ENCODE measurements at regions not wholly inside any gene's neighbourhood (a gene's known extent, or its start where the extent isn't known, plus 50 kb on each side); places are given as distances from the start of the nearest gene placed in this dataset.
"Not testable (repeated sequence)": the region's sequence is repeated elsewhere in the genome, so short reads cannot be mapped to it uniquely, and the experiment has no call there.

GRCh38 chr6:90463359-90463758 lies 123.5 kb downstream of the MAP3K7 start:
- Histone ChIP-seq H3K4me3 (ENCODE audit: low read length) (no peak overlapping the region), H3K36me3 (ENCODE audit: control insufficient read depth, insufficient read depth, low read length) (no peaks in the 10 kb centered on the region), H3K9ac (ENCODE audit: low read length) (no peak overlapping the region), H3K27ac (ENCODE audit: low read depth, low read length) (no peak overlapping the region), H3K4me1 (ENCODE audit: control insufficient read depth, insufficient read depth, low read length) (no peaks in the 10 kb centered on the region), H3K27me3 (ENCODE audit: control insufficient read depth, insufficient read depth, low read length) (no peaks in the 10 kb centered on the region)

DNA sequence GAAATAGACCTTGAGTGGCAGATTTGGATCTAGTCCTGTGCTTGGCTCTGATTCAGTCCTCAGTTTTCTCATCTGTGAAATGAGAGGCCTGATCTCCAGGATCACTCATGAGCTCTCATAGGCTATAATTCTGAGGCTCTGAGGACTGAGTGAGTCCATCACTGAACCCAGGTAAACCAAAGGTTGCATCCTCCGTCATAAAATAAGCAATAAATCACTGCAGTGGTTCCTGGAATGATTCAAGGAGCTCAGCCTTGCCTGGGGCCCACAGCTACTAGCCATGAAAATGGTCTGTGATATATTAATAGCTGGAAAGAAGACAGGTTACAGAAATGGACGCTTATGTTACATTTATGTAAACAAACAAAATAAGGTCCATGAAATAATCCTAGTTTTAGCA lies 124.8 kb downstream of the MAP3K7 start:
- Histone ChIP-seq H3K36me3 (ENCODE audit: control insufficient read depth, insufficient read depth, low read length) (no peaks in the 10 kb centered on the region), H3K27ac (ENCODE audit: low read depth, low read length) (no peak overlapping the region), H3K4me1 (ENCODE audit: control insufficient read depth, insufficient read depth, low read length) (no peaks in the 10 kb centered on the region), H3K4me3 (ENCODE audit: low read length) (no peak overlapping the region), H3K27me3 (ENCODE audit: control insufficient read depth, insufficient read depth, low read length) (no peaks in the 10 kb centered on the region), H3K9ac (ENCODE audit: low read length) (no peak overlapping the region)

- Histone ChIP-seq H3K27ac (ENCODE audit: low read depth, low read length) (no peak overlapping the region), H3K4me1 (ENCODE audit: control insufficient read depth, insufficient read depth, low read length) (no peaks in the 10 kb centered on the region), H3K36me3 (ENCODE audit: control insufficient read depth, insufficient read depth, low read length) (no peaks in the 10 kb centered on the region), H3K4me3 (ENCODE audit: low read length) (no peak overlapping the region), H3K27me3 (ENCODE audit: control insufficient read depth, insufficient read depth, low read length) (no peaks in the 10 kb centered on the region), H3K9ac (ENCODE audit: low read length) (no peak overlapping the region)
Observed at GRCh38 chr6:90461383-90461782, 125.5 kb downstream of the MAP3K7 start.

GRCh38 chr6:90460051-90460450 lies 126.8 kb downstream of the MAP3K7 start:
- Histone ChIP-seq H3K9ac (ENCODE audit: low read length) (no peak overlapping the region), H3K4me3 (ENCODE audit: low read length) (no peak overlapping the region), H3K27ac (ENCODE audit: low read depth, low read length) (no peak overlapping the region), H3K27me3 (ENCODE audit: control insufficient read depth, insufficient read depth, low read length) (no peaks in the 10 kb centered on the region), H3K4me1 (ENCODE audit: control insufficient read depth, insufficient read depth, low read length) (no peaks in the 10 kb centered on the region), H3K36me3 (ENCODE audit: control insufficient read depth, insufficient read depth, low read length) (no peaks in the 10 kb centered on the region)

DNA sequence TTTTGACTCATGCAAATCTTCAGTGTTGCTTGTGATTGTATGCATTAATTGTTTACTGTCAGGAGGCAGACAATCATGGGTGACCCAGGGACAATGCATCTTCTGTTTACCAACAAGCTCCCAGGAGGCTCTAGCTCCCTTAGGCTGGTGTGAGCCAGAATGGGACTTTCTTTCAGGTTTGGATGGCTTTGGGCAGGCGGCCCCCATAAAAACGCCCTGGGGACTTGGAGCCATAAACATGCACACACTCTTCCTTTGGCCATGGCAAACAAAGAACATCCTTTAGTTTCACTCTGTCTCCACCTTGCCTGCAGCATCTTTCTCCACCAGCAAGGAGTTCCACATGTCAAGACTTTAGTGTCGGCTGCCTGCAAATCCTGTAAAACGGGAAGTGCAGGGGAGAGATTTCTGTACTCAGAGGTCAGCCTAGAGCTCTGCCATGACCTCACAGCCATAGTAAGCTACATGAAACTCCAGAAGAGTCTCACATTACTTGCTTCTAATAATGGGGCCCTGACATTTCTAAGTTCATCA lies 127.6 kb downstream of the MAP3K7 start:
- H3K36me3 ChIP-seq (ENCODE audit: control insufficient read depth, insufficient read depth, low read length): no peaks in the 10 kb centered on the region
- no peaks in the 10 kb centered on the region for H3K27me3 ChIP-seq (ENCODE audit: control insufficient read depth, insufficient read depth, low read length)
- no peaks in the 10 kb centered on the region for H3K4me1 ChIP-seq (ENCODE audit: control insufficient read depth, insufficient read depth, low read length)
- H3K4me3 ChIP-seq (ENCODE audit: low read length): no peak overlapping the region
- no peak overlapping the region for H3K27ac ChIP-seq (ENCODE audit: low read depth, low read length)
- H3K9ac ChIP-seq (ENCODE audit: low read length): no peak overlapping the region

- H3K27me3 ChIP-seq (ENCODE audit: control insufficient read depth, insufficient read depth, low read length): no peaks in the 10 kb centered on the region
- H3K4me3 ChIP-seq (ENCODE audit: low read length): no peak overlapping the region
- no peaks in the 10 kb centered on the region for H3K36me3 ChIP-seq (ENCODE audit: control insufficient read depth, insufficient read depth, low read length)
- H3K27ac ChIP-seq (ENCODE audit: low read depth, low read length): no peak overlapping the region
- no peak overlapping the region for H3K9ac ChIP-seq (ENCODE audit: low read length)
- no peaks in the 10 kb centered on the region for H3K4me1 ChIP-seq (ENCODE audit: control insufficient read depth, insufficient read depth, low read length)
Observed at GRCh38 chr6:90458353-90459224, 128.3 kb downstream of the MAP3K7 start.

DNA sequence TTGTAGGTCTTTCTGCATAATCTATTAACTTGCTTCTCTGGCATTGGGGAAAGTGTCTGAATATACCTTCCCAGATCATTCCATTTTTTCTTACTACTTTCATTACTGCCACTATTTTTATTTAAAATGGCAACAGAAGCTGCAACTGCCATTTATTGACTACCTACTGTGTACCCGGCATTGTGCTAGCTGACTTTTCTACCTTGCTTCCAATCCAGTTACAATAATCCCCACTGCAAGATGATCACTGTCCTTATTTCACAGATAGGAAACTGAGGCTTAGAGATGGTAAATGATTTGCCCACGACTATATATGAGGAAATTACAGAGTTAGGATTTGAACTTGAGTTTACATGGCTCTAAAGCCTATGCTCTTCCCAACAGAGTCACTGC lies 129.0 kb downstream of the MAP3K7 start:
- H3K4me1 ChIP-seq (ENCODE audit: control insufficient read depth, insufficient read depth, low read length): no peaks in the 10 kb centered on the region
- no peaks in the 10 kb centered on the region for H3K36me3 ChIP-seq (ENCODE audit: control insufficient read depth, insufficient read depth, low read length)
- H3K9ac ChIP-seq (ENCODE audit: low read length): no peak overlapping the region
- no peak overlapping the region for H3K27ac ChIP-seq (ENCODE audit: low read depth, low read length)
- H3K4me3 ChIP-seq (ENCODE audit: low read length): no peak overlapping the region
- H3K27me3 ChIP-seq (ENCODE audit: control insufficient read depth, insufficient read depth, low read length): no peaks in the 10 kb centered on the region

DNA sequence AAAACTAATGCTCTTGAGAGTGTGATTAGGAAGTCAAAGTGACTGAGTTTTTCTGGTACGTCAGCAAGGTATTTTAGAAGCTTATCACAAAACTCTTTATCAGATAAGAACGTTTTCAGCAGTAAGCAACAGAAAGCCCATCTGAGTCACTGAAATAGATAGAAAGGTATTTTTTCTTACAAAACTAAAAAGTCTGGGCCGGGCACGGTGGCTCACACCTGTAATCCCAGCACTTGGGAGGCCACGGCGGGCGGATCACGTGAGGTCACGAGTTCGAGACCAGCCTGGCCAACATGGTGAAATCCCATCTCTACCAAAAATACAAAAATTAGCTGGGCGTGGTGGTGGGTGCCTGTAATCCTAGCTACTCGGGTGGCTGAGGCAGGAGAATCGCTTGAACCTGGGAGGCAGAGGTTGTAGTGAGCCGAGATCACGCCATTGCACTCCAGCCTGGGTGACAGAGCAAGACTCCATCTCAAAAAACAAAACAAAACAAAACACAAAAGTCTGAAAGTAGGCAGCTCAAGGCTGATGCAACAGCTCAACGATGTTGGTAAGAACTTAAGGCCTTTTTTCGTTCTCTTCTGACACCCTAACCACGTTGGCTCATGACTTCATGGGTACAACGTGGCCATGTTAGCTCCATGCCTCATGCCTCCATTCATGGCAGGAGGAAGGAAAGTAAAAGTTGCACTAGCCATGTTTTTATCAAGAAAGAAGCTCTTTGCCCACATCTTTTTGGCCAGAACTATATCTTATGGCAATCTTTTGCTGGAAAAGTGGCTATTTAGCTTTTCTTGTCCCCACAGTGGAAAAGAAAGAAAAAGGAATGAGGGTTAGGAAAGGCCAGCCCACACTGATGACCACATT lies 129.6 kb downstream of the MAP3K7 start:
- H3K9ac ChIP-seq (ENCODE audit: low read length); H3K4me1 ChIP-seq (ENCODE audit: control insufficient read depth, insufficient read depth, low read length); H3K36me3 ChIP-seq (ENCODE audit: control insufficient read depth, insufficient read depth, low read length); H3K27ac ChIP-seq (ENCODE audit: low read depth, low read length); H3K4me3 ChIP-seq (ENCODE audit: low read length); H3K27me3 ChIP-seq (ENCODE audit: control insufficient read depth, insufficient read depth, low read length): not testable (repeated sequence)

GRCh38 chr6:90456001-90456400 lies 130.9 kb downstream of the MAP3K7 start:
- H3K9ac ChIP-seq (ENCODE audit: low read length): no peak overlapping the region
- H3K27me3 ChIP-seq (ENCODE audit: control insufficient read depth, insufficient read depth, low read length): no peaks in the 10 kb centered on the region
- no peaks in the 10 kb centered on the region for H3K36me3 ChIP-seq (ENCODE audit: control insufficient read depth, insufficient read depth, low read length)
- no peak overlapping the region for H3K27ac ChIP-seq (ENCODE audit: low read depth, low read length)
- no peaks in the 10 kb centered on the region for H3K4me1 ChIP-seq (ENCODE audit: control insufficient read depth, insufficient read depth, low read length)
- H3K4me3 ChIP-seq (ENCODE audit: low read length): no peak overlapping the region

DNA sequence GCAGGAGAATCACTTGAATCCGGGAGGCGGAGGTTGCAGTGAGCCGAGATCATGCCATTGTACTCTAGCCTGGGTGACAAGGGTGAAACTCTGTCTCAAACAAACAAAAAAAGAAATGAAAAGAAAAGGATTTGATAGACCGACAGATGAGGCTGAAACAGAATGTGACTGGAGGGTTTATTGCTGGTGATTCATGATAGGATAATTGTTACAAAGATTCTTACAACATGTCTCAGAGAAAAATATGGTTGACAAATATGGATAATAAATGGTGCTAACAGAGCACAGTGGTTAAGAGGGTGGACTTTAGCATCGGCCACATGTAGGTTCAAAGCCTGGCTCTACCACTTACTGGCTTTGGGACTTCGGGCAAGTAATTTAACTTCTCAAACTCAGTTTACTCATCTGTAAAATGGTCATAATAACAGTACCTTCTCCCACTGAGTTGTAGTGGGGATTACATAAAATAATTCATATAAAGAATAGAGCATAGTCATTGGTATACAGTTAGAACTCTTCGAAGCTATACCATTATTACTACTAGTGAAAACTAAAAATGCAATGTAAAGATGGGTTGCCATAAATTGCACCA lies 131.9 kb downstream of the MAP3K7 start:
- no peak overlapping the region for H3K9ac ChIP-seq (ENCODE audit: low read length)
- no peaks in the 10 kb centered on the region for H3K27me3 ChIP-seq (ENCODE audit: control insufficient read depth, insufficient read depth, low read length)
- no peak overlapping the region for H3K27ac ChIP-seq (ENCODE audit: low read depth, low read length)
- no peaks in the 10 kb centered on the region for H3K4me1 ChIP-seq (ENCODE audit: control insufficient read depth, insufficient read depth, low read length)
- H3K36me3 ChIP-seq (ENCODE audit: control insufficient read depth, insufficient read depth, low read length): no peaks in the 10 kb centered on the region
- H3K4me3 ChIP-seq (ENCODE audit: low read length): no peak overlapping the region

DNA sequence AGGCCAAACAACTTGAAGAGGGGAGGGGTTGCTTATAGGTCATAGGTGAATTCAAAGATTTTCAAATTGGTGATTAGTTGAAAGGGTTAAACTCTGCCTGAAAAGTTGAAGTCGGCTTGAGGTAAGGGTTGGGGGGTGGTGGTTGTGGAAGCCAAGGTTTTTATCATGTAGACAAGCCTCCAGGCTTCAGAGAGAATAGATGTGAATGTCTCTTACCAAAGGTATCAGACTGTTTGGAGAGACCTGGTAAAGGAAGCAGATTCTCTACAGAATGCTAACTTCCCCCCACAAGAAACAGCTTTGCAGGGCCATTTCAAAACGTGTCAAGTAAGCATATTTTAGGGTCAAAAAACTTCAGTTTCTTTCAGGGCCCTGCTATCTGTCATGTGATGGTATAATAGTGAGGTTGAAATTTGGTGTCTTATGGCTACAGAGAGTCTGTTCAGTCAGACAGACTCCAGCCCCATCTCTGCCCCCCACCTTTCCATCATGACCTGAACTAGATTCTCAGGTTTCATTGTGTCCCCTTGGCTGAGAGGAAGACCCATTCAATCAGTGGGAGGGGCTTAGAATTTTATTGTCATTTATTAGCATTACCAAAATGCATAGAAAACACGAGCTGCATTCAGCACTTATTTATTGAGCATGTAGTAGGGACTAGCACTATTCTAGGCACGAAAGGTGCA lies 136.5 kb downstream of the MAP3K7 start:
- no peaks in the 10 kb centered on the region for H3K27me3 ChIP-seq (ENCODE audit: control insufficient read depth, insufficient read depth, low read length)
- no peak overlapping the region for H3K9ac ChIP-seq (ENCODE audit: low read length)
- no peak overlapping the region for H3K27ac ChIP-seq (ENCODE audit: low read depth, low read length)
- no peak overlapping the region for H3K4me3 ChIP-seq (ENCODE audit: low read length)
- H3K4me1 ChIP-seq (ENCODE audit: control insufficient read depth, insufficient read depth, low read length): no peaks in the 10 kb centered on the region
- no peaks in the 10 kb centered on the region for H3K36me3 ChIP-seq (ENCODE audit: control insufficient read depth, insufficient read depth, low read length)

GRCh38 chr6:90449311-90449710 lies 137.6 kb downstream of the MAP3K7 start:
- no peak overlapping the region for H3K27ac ChIP-seq (ENCODE audit: low read depth, low read length)

More at GRCh38 chr6:90449311-90449710, 137.6 kb downstream of the MAP3K7 start:
- Histone ChIP-seq H3K4me1 (ENCODE audit: control insufficient read depth, insufficient read depth, low read length) (no peaks in the 10 kb centered on the region), H3K9ac (ENCODE audit: low read length) (no peak overlapping the region), H3K36me3 (ENCODE audit: control insufficient read depth, insufficient read depth, low read length) (no peaks in the 10 kb centered on the region), H3K27me3 (ENCODE audit: control insufficient read depth, insufficient read depth, low read length) (no peaks in the 10 kb centered on the region), H3K4me3 (ENCODE audit: low read length) (no peak overlapping the region)
